22Rv1 (cell line): ENCODE measurements at regions not wholly inside any gene's neighbourhood (a gene's known extent, or its start where the extent isn't known, plus 50 kb on each side); places are given as distances from the start of the nearest gene placed in this dataset.

ENCODE experiments used
- H3K27ac ChIP-seq: fragments of 450-650 bp; 2 replicates; pipeline ENCODE4 v1.5.1; 2017
- CTCF ChIP-seq: fragments of 450-650 bp; IDR thresholded peaks from 2 replicates; pipeline ENCODE4 v1.5.1; 2017; ENCODE audit warnings: mild to moderate bottlenecking
- ZFX ChIP-seq: fragments of 450-650 bp; IDR thresholded peaks from 2 replicates; pipeline ENCODE4 v1.6.1; 2017; ENCODE audit warnings: antibody characterized with exemption, borderline replicate concordance

GRCh38 chr3:10585945-10586344 lies 80.6 kb upstream of the ATP2B2 start:
- TF ChIP-seq CTCF (no peak), ZFX (no peak)
- no peak overlapping the region for H3K27ac ChIP-seq

GRCh38 chr3:10594915-10595314 lies 89.5 kb upstream of the ATP2B2 start:
- H3K27ac ChIP-seq, result no peak overlapping the region
- TF ChIP-seq ZFX (no peak), CTCF (no peak)

- TF ChIP-seq ZFX (no peak), CTCF (no peak)
- no peak overlapping the region for H3K27ac ChIP-seq
These were observed 91.5 kb upstream of the ATP2B2 start for GRCh38 chr3:10596746-10597448.

- TF ChIP-seq CTCF (no peak), ZFX (no peak)
- no peak overlapping the region for H3K27ac ChIP-seq
These were observed 92.3 kb upstream of the ATP2B2 start for GRCh38 chr3:10597733-10598132.

- no peak for TF ChIP-seq ZFX
- TF ChIP-seq CTCF, result no peak
- no peak overlapping the region for H3K27ac ChIP-seq
These were observed 93.6 kb upstream of the ATP2B2 start for GRCh38 chr3:10599017-10599416.

- TF ChIP-seq CTCF (no peak), ZFX (no peak)
- no peak overlapping the region for H3K27ac ChIP-seq
These were observed 94.1 kb upstream of the ATP2B2 start for GRCh38 chr3:10599444-10599843.

GRCh38 chr3:10600296-10600714 lies 94.9 kb upstream of the ATP2B2 start:
- no peak overlapping the region for H3K27ac ChIP-seq
- TF ChIP-seq ZFX (no peak), CTCF (no peak)
